K562 (cell line): ENCODE measurements at regions not wholly inside any gene's neighbourhood (a gene's known extent, or its start where the extent isn't known, plus 50 kb on each side); places are given as distances from the start of the nearest gene placed in this dataset.

Experiments
- ATAC-seq: fragments of 200-7000 bp; cut with Tn5 transposase; 3 replicates; pipeline ENCODE4 v1.9.1; 2020; ENCODE audit warnings: moderate library complexity
- BruUV-seq: library from RNA; stranded (reverse); fragments of 400-500 nt; replicated peaks from 2 replicates; lab custom pipeline; 2021; lab: Mats Ljungman, UMichigan
- CTCF ChIA-PET: fragments of 300-600 bp; formaldehyde crosslinking; extraction: SDS; loops from one replicate; lab custom pipeline; 2021; ENCODE audit warnings: low intra/inter-chr PET ratio; lab: Yijun Ruan, JAX
- POLR2A ChIA-PET: fragments of 300-600, 350-650 bp; sonication (Branson Sonifier 250); formaldehyde crosslinking; extraction: SDS; loops from one replicate; lab custom pipeline; 2021; ENCODE audit warnings: antibody characterized with exemption, inconsistent platforms; lab: Yijun Ruan, JAX
- DNase-seq, 4 experiments: peaks; one replicate each; pipeline versions ENCODE4 v3.0.0 to v3.0.0-alpha.2; 2011 to 2018; ENCODE audit warnings: low spot score in 3 of 4, mixed read lengths in 3 of 4; ENCODE audit errors: extremely low read depth in 1 of 4
- FAIRE-seq: peaks from 2 replicates; lab custom pipeline; 2011; peaks lifted over from hg19 to GRCh38; lab: Jason Lieb, UNC
- H2AFZ ChIP-seq: 2 replicates; pipeline ENCODE4 v1.6.0; 2011; ENCODE audit warnings: low read depth, low read length, control low read depth, inconsistent platforms
- H3K27ac ChIP-seq: fragments of 200-600 bp; 3 replicates; pipeline ENCODE4 v1.8.0; 2011; ENCODE audit warnings: low read depth, mild to moderate bottlenecking, control low read depth, inconsistent platforms, low read length, moderate library complexity, mixed read lengths; ENCODE audit errors: extremely low read depth
- H3K27me3 ChIP-seq, 2 experiments: fragments of 300-600 bp in 1 of 2; 2 replicates in 1 of 2; 3 replicates in 1 of 2; pipeline versions ENCODE4 v1.6.0 to v1.8.0; 2011; ENCODE audit warnings: inconsistent platforms in 2 of 2, low read length in 2 of 2, mild to moderate bottlenecking in 1 of 2, mixed read lengths in 1 of 2, moderate library complexity in 1 of 2; ENCODE audit not compliant: control insufficient read depth in 2 of 2, insufficient read depth in 2 of 2
- H3K36me3 ChIP-seq: fragments of 300-600 bp; 3 replicates; pipeline ENCODE4 v1.8.0; 2011; ENCODE audit warnings: mild to moderate bottlenecking, low read length, inconsistent platforms; ENCODE audit not compliant: control insufficient read depth, insufficient read depth
- H3K4me1 ChIP-seq, 2 experiments: fragments of 200-600 bp in 1 of 2; replicated peaks in 1 of 2; 2 replicates in 1 of 2; 3 replicates in 1 of 2; pipeline versions ENCODE4 v1.5.1 to v1.8.0; 2011; ENCODE audit warnings: inconsistent platforms in 2 of 2, low read length in 2 of 2, mild to moderate bottlenecking in 1 of 2, mixed read lengths in 1 of 2, moderate library complexity in 1 of 2; ENCODE audit not compliant: control insufficient read depth in 2 of 2, insufficient read depth in 2 of 2
- H3K4me2 ChIP-seq: 2 replicates; pipeline ENCODE4 v1.6.1; 2011; ENCODE audit warnings: low read length, control low read depth, inconsistent platforms, mixed read lengths; ENCODE audit not compliant: insufficient read depth
- H3K4me3 ChIP-seq: fragments of 200-600 bp; sonication (generic), shearing (Covaris generic); 2 replicates; pipeline ENCODE4 v1.5.1; 2016; ENCODE audit warnings: control low read depth, inconsistent platforms
- H3K79me2 ChIP-seq: fragments of 200-600 bp; 3 replicates; pipeline ENCODE4 v1.8.0; 2011; ENCODE audit warnings: low read length, inconsistent platforms; ENCODE audit not compliant: control insufficient read depth, insufficient read depth
- H3K9ac ChIP-seq, 2 experiments: 2 replicates each; pipeline versions ENCODE4 v1.6.0 to v1.6.1; 2011; ENCODE audit warnings: low read depth in 2 of 2, low read length in 2 of 2, control low read depth in 1 of 2, inconsistent platforms in 1 of 2, mild to moderate bottlenecking in 1 of 2, mixed read lengths in 1 of 2; ENCODE audit not compliant: insufficient read depth in 1 of 2
- H3K9me1 ChIP-seq: one replicate; pipeline ENCODE4 v1.6.0; 2011; ENCODE audit warnings: inconsistent platforms, mild to moderate bottlenecking, low read length, moderate library complexity; ENCODE audit not compliant: control insufficient read depth, insufficient read depth
- H3K9me3 ChIP-seq: replicated peaks from 2 replicates; pipeline ENCODE4 v1.5.1; 2011; ENCODE audit warnings: low read depth, low read length, inconsistent platforms; ENCODE audit not compliant: control insufficient read depth, insufficient read depth
- H4K20me1 ChIP-seq: replicated peaks from 2 replicates; pipeline ENCODE4 v1.6.1; 2011; ENCODE audit warnings: low read length, inconsistent platforms, mixed read lengths; ENCODE audit not compliant: control insufficient read depth, insufficient read depth
- ADNP ChIP-seq: fragments of 200-800 bp; sonication (Bioruptor generic); IDR thresholded peaks from 2 replicates; pipeline ENCODE4 v1.6.1; 2016; ENCODE audit warnings: missing genetic modification characterization, missing compliant biosample characterization
- E2F4 ChIP-seq: sonication (generic); formaldehyde crosslinking; IDR thresholded peaks from 2 replicates; pipeline ENCODE4 v1.8.0; 2022; ENCODE audit warnings: mild to moderate bottlenecking, low read depth, missing genetic modification reagents
- ELK3 ChIP-seq: fragments of 450-650 bp; formaldehyde crosslinking; IDR thresholded peaks from 2 replicates; pipeline ENCODE4 v1.4.0; 2020; ENCODE audit warnings: mild to moderate bottlenecking
- FOXP1 ChIP-seq: sonication (generic); formaldehyde crosslinking; IDR thresholded peaks from 2 replicates; pipeline ENCODE4 v1.8.0; 2022; ENCODE audit warnings: mild to moderate bottlenecking, missing genetic modification reagents
- KLF6 ChIP-seq: fragments of 250-450 bp; sonication (Bioruptor Pico); IDR thresholded peaks from 2 replicates; pipeline ENCODE4 v1.4.0; 2020; ENCODE audit warnings: mild to moderate bottlenecking, moderate library complexity, borderline replicate concordance
- NFATC3 ChIP-seq: fragments of 450-650 bp; IDR thresholded peaks from 2 replicates; pipeline ENCODE4 v1.6.1; 2017; ENCODE audit warnings: mild to moderate bottlenecking
- PRDM10 ChIP-seq: fragments of 450-650 bp; IDR thresholded peaks from 2 replicates; pipeline ENCODE4 v1.6.1; 2018; ENCODE audit not compliant: partially characterized antibody
- PTTG1 ChIP-seq: fragments of 450-650 bp; IDR thresholded peaks from 2 replicates; pipeline ENCODE4 v1.6.1; 2016; ENCODE audit warnings: low read depth, mild to moderate bottlenecking, missing genetic modification characterization, missing compliant biosample characterization
- TEAD1 ChIP-seq, 2 experiments: fragments of 450-650 bp in 1 of 2; sonication (generic) in 1 of 2; formaldehyde crosslinking; IDR thresholded peaks; 2 replicates each; pipeline versions ENCODE4 v1.4.0 to v1.8.0; 2020 to 2022; ENCODE audit warnings: mild to moderate bottlenecking in 2 of 2, missing genetic modification reagents in 1 of 2
- TGIF2 ChIP-seq: sonication (generic); formaldehyde crosslinking; IDR thresholded peaks from 2 replicates; pipeline ENCODE4 v1.8.1; 2022; ENCODE audit warnings: mild to moderate bottlenecking, missing genetic modification reagents, moderate library complexity
- ZBTB34 ChIP-seq: fragments of 250-450 bp; sonication (Bioruptor Pico); IDR thresholded peaks from 2 replicates; pipeline ENCODE4 v1.8.0; 2021; ENCODE audit warnings: mild to moderate bottlenecking, moderate library complexity
- ZFP36 ChIP-seq: fragments of 150-350 bp; IDR thresholded peaks from 2 replicates; pipeline ENCODE4 v1.6.1; 2018; ENCODE audit warnings: low read length, low read depth; ENCODE audit not compliant: partially characterized antibody
- ZNF316 ChIP-seq: fragments of 450-650 bp; IDR thresholded peaks from 2 replicates; pipeline ENCODE4 v1.6.1; 2016
- ZNF668 ChIP-seq: fragments of 250-450 bp; sonication (Bioruptor Pico); IDR thresholded peaks from 2 replicates; pipeline ENCODE4 v1.8.0; 2022; ENCODE audit warnings: mild to moderate bottlenecking, inconsistent platforms
- WGBS: fragments of 100-300 bp; shearing (Covaris generic); methylation state at CpG from one replicate; pipeline ENCODE4 v1.1.6; 2016; ENCODE audit warnings: low coverage, mixed read lengths; ENCODE audit not compliant: insufficient coverage; ENCODE audit errors: missing lambda C conversion rate; 5-methylcytosine and 5-hydroxymethylcytosine counted together
- in situ Hi-C: fragments of 300-500 bp; cut with MboI; formaldehyde crosslinking; loops from 4 replicates; pipeline ENCODE4 v1.15.0; 2018; ENCODE audit warnings: inconsistent platforms, mixed read lengths
- intact Hi-C: fragments of 100-400 bp; cut with micrococcal nuclease; formaldehyde crosslinking; loops from 2 replicates; pipeline ENCODE4 v1.14.2; 2022

- intact Hi-C loops = no loop called here
- no peak for DNase-seq
- Histone ChIP-seq H4K20me1 (no peaks in the 10 kb centered on the region), H3K9ac (no peak overlapping the region), H3K9me3 (no peaks in the 10 kb centered on the region)
- no peak for TF ChIP-seq PTTG1
- no peak for TF ChIP-seq TGIF2 (CRISPR knock-in tag)
- no peak for TF ChIP-seq TEAD1 (CRISPR knock-in tag; IDR thresholded peaks at IDR 0.05)
- no peak for TF ChIP-seq KLF6 (CRISPR knock-in tag)
- TF ChIP-seq ZFP36 = no peak
- TF ChIP-seq FOXP1 (CRISPR knock-in tag) = no peak
- TF ChIP-seq ELK3 (CRISPR knock-in tag) = no peak
- TF ChIP-seq NFATC3 = no peak
- no peak for TF ChIP-seq ZNF668
- no peak for TF ChIP-seq ZBTB34 (CRISPR knock-in tag)
- no peak for TF ChIP-seq ZNF316
- no peak for TF ChIP-seq ADNP (tag)
- no peak for TF ChIP-seq E2F4
- TF ChIP-seq PRDM10 = no peak
- TF ChIP-seq, all 486 proteins: peak for 0
- POLR2A ChIA-PET = interaction anchor here (0.6 to 1.5 kb wide), 2 partner anchors 16 to 461 kb away, joined by 3 to 4 read pairs; no protein-coding TSS in a partner anchor
- H3K4me1 ChIP-seq = no peaks in the 10 kb centered on the region
- no peak overlapping the region for H3K4me2 ChIP-seq
- WGBS = 3% methylated on average over 7 of the region's 7 CpGs
- in situ Hi-C loops = no loop called here
- H3K4me3 ChIP-seq = no peak overlapping the region
- no peak overlapping the region for H3K27ac ChIP-seq
- no TSS peak for BruUV-seq
- CTCF ChIA-PET = no interaction called here
- peaks cover 5 to 9% of the 10 kb centered on the region in 2 experiments; a peak in 3 of 5 replicates for H3K27me3 ChIP-seq
- FAIRE-seq = no peak
- no peaks in the 10 kb centered on the region for H3K79me2 ChIP-seq
- no peak for ATAC-seq
- no peaks in the 10 kb centered on the region for H3K9me1 ChIP-seq
- no peak overlapping the region for H2AFZ ChIP-seq
- no peaks in the 10 kb centered on the region for H3K36me3 ChIP-seq
Observed at GRCh38 chr6:138656364-138657064, 117.1 kb upstream of the CCDC28A start.
